GM10266 (cell line): ENCODE measurements at regions not wholly inside any gene's neighbourhood (a gene's known extent, or its start where the extent isn't known, plus 50 kb on each side); places are given as distances from the start of the nearest gene placed in this dataset.

Experiments
- DNase-seq: peaks from one replicate; pipeline ENCODE4 v3.0.0; 2012; ENCODE audit errors: extremely low spot score
- CTCF ChIP-seq: IDR thresholded peaks from 2 replicates; pipeline ENCODE4 v1.5.1; 2012; ENCODE audit warnings: mild to moderate bottlenecking, low read depth; ENCODE audit not compliant: control insufficient read depth, insufficient read depth; ENCODE audit errors: missing control alignments

DNA sequence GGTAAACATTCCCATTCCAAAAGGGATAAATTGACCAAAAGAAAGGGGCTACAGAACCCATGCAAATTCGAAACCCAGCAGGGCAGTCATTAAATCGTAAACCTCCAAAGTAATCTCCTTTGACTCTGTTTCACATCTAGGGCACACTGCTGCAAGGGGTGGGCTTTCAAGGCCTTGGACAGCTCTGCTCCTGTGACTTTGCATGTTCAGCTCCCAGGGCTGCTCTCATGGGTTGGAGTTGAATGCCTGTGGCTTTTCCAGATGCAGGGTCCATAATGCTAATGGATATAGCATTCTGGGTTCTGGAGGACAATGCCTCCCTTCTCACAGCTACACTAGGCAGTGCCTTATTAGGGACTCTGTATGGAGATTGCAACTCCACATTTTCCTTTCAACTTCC is 211.9 kb upstream of the MANEA start:
- DNase-seq: no peak
- TF ChIP-seq CTCF: no peak

DNA sequence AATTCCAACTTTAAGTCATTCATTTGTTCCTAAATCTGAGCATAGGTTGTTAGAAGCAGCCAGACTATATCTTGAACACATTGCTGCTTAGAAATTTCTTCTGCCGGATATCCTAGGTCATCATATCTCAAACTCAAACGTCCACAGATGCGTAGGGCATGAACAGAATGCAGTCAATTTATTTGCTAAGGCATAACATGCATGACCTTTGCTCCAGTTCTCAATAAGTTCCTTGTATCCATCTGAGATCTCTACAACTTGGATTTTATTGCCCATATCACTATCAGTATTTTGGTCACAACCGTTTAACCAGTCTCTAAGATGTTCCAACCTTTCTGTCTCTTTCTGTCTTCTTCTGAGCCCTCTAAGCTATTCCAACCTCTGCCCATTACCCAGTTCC is 210.9 kb upstream of the MANEA start:
- DNase-seq: no peak
- no peak for TF ChIP-seq CTCF

DNA sequence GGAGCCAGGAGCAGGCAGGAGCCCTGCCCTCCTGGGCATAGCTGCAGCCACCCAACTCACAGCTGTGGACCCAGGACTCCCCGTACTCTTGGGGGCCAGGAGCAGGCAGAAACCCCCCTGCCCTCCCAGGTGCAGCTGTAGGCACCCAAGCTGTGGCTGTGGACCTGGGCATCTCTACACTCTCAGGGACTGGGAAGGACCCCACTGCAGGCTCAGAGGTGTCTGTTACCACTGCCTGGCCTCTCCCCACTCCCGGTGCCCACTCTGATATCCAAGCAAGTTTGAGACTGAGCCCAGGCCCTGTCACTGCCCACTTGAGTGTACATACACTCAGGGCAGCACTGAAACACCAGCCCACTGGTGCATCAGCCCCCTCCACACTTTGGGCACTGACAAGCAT is 193.5 kb upstream of the MANEA start:
- no peak for TF ChIP-seq CTCF
- no peak for DNase-seq

GRCh38 chr6:95384988-95385387 is 192.3 kb upstream of the MANEA start:
- TF ChIP-seq CTCF: no peak
- no peak for DNase-seq

- DNase-seq: no peak
These were observed 189.5 kb upstream of the MANEA start for GRCh38 chr6:95387845-95388244.

DNA sequence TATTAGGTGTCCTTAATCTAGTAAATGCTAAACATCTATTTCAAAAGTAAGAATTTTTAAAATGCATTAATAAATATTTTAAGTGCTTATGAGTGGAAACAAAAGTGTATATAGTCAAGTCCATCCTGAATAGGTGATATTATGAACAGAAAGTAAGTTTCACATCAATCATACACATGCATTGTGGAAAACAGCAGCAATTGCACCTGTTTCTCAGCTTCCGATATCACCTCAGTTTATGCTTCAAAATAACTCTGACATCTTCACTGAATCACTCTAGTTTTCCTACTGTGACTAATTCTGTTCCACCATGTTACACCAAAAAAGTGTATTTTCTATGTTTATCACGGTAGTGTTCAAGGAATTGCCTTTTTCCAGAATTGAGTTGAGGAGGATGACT is 172.6 kb upstream of the MANEA start:
- no peak for TF ChIP-seq CTCF
- DNase-seq: no peak

More at GRCh38 chr6:95387845-95388244, 189.5 kb upstream of the MANEA start:
- TF ChIP-seq CTCF: no peak

- DNase-seq: no peak
These were observed 169.2 kb upstream of the MANEA start for GRCh38 chr6:95408111-95408510.

More at GRCh38 chr6:95408111-95408510, 169.2 kb upstream of the MANEA start:
- TF ChIP-seq CTCF: no peak
